Mesenchymal stem cell (in vitro differentiated cells and primary cell): ENCODE measurements at regions not wholly inside any gene's neighbourhood (a gene's known extent, or its start where the extent isn't known, plus 50 kb on each side); places are given as distances from the start of the nearest gene placed in this dataset.

Experiments
- DNase-seq: peaks from one replicate; pipeline ENCODE4 v3.0.0-alpha.2; 2013
- H2AFZ ChIP-seq: one replicate; pipeline ENCODE4 v1.6.1; 2013; ENCODE audit warnings: low read depth, mild to moderate bottlenecking, control low read depth, inconsistent platforms, low read length, moderate library complexity
- H2AK5ac ChIP-seq: 2 replicates; pipeline ENCODE4 v1.6.1; 2013; ENCODE audit warnings: low read length, moderate library complexity, mild to moderate bottlenecking, inconsistent platforms; ENCODE audit not compliant: severe bottlenecking
- H2BK120ac ChIP-seq: one replicate; pipeline ENCODE4 v1.6.1; 2013; ENCODE audit warnings: low read depth, mild to moderate bottlenecking, inconsistent platforms, low read length, moderate library complexity
- H2BK12ac ChIP-seq, 2 experiments: one replicate each; pipeline ENCODE4 v1.6.1; 2013; ENCODE audit warnings: inconsistent platforms in 2 of 2, low read length in 2 of 2, mild to moderate bottlenecking in 2 of 2, moderate library complexity in 2 of 2, control low read depth in 1 of 2
- H2BK15ac ChIP-seq: one replicate; pipeline ENCODE4 v1.6.1; 2013; ENCODE audit warnings: mild to moderate bottlenecking, low read depth, inconsistent platforms; ENCODE audit not compliant: poor library complexity, severe bottlenecking
- H2BK5ac ChIP-seq: 2 replicates; pipeline ENCODE4 v1.6.1; 2013; ENCODE audit warnings: low read depth, mild to moderate bottlenecking, low read length, control low read depth, inconsistent platforms; ENCODE audit not compliant: poor library complexity, severe bottlenecking
- H3K14ac ChIP-seq, 2 experiments: one replicate each; pipeline ENCODE4 v1.6.1; 2013; ENCODE audit warnings: inconsistent platforms in 2 of 2, low read length in 2 of 2, control low read depth in 1 of 2, mild to moderate bottlenecking in 1 of 2, moderate library complexity in 1 of 2
- H3K18ac ChIP-seq, 2 experiments: one replicate each; pipeline ENCODE4 v1.6.1; 2013; ENCODE audit warnings: inconsistent platforms in 2 of 2, low read length in 2 of 2, control low read depth in 1 of 2, low read depth in 1 of 2, mild to moderate bottlenecking in 1 of 2
- H3K23ac ChIP-seq, 2 experiments: one replicate each; pipeline ENCODE4 v1.6.1; 2013; ENCODE audit warnings: inconsistent platforms in 2 of 2, low read length in 2 of 2, mild to moderate bottlenecking in 2 of 2, moderate library complexity in 2 of 2, control low read depth in 1 of 2
- H3K27ac ChIP-seq: 2 replicates; pipeline ENCODE4 v1.5.1; 2013; ENCODE audit warnings: mild to moderate bottlenecking, moderate library complexity, low read length, control low read depth, inconsistent platforms; ENCODE audit not compliant: poor library complexity, severe bottlenecking
- H3K27me3 ChIP-seq, 2 experiments: 2 replicates each; pipeline versions ENCODE4 v1.6.1 to v1.7.0; 2013; ENCODE audit warnings: low read length in 2 of 2, mild to moderate bottlenecking in 2 of 2, moderate library complexity in 2 of 2, control low read depth in 1 of 2, inconsistent platforms in 1 of 2; ENCODE audit not compliant: control insufficient read depth in 1 of 2, insufficient read depth in 1 of 2
- H3K36me3 ChIP-seq, 2 experiments: 2 replicates each; pipeline versions ENCODE4 v1.6.1 to v1.7.0; 2013; ENCODE audit warnings: low read length in 2 of 2, control low read depth in 1 of 2, inconsistent platforms in 1 of 2, low read depth in 1 of 2, mild to moderate bottlenecking in 1 of 2; ENCODE audit not compliant: insufficient read depth in 2 of 2, control insufficient read depth in 1 of 2
- H3K4ac ChIP-seq, 2 experiments: one replicate each; pipeline ENCODE4 v1.6.1; 2013; ENCODE audit warnings: inconsistent platforms in 2 of 2, low read length in 2 of 2, mild to moderate bottlenecking in 2 of 2, moderate library complexity in 2 of 2, control low read depth in 1 of 2, low read depth in 1 of 2
- H3K4me1 ChIP-seq: 2 replicates; pipeline ENCODE4 v1.6.1; 2013; ENCODE audit warnings: low read depth, low read length, control low read depth; ENCODE audit not compliant: control insufficient read depth, insufficient read depth
- H3K4me2 ChIP-seq: 2 replicates; pipeline ENCODE4 v1.6.1; 2013; ENCODE audit warnings: low read length, mild to moderate bottlenecking, inconsistent platforms; ENCODE audit not compliant: poor library complexity, severe bottlenecking
- H3K4me3 ChIP-seq, 2 experiments: 2 replicates each; pipeline versions ENCODE4 v1.5.1 to v1.7.0; 2013; ENCODE audit warnings: low read length in 2 of 2, mild to moderate bottlenecking in 2 of 2, control low read depth in 1 of 2, low read depth in 1 of 2; ENCODE audit not compliant: insufficient read depth in 1 of 2
- H3K79me1 ChIP-seq: replicated peaks from 2 replicates; pipeline ENCODE4 v1.6.1; 2013; ENCODE audit warnings: mild to moderate bottlenecking, control low read depth, low read length, inconsistent platforms; ENCODE audit not compliant: poor library complexity, severe bottlenecking
- H3K9ac ChIP-seq: 2 replicates; pipeline ENCODE4 v1.7.0; 2013; ENCODE audit warnings: mild to moderate bottlenecking, low read length, moderate library complexity
- H3K9me3 ChIP-seq: 2 replicates; pipeline ENCODE4 v1.7.0; 2013; ENCODE audit warnings: mild to moderate bottlenecking, low read length; ENCODE audit not compliant: control insufficient read depth
- H4K8ac ChIP-seq: one replicate; pipeline ENCODE4 v1.6.1; 2013; ENCODE audit warnings: inconsistent platforms, mild to moderate bottlenecking, low read length, moderate library complexity
- H4K91ac ChIP-seq: one replicate; pipeline ENCODE4 v1.6.1; 2013; ENCODE audit warnings: mild to moderate bottlenecking, low read length, inconsistent platforms
- WGBS: methylation state at CpG from one replicate; pipeline ENCODE4 v1.1.7; 2013; ENCODE audit warnings: mixed read lengths; 5-methylcytosine and 5-hydroxymethylcytosine counted together

DNA sequence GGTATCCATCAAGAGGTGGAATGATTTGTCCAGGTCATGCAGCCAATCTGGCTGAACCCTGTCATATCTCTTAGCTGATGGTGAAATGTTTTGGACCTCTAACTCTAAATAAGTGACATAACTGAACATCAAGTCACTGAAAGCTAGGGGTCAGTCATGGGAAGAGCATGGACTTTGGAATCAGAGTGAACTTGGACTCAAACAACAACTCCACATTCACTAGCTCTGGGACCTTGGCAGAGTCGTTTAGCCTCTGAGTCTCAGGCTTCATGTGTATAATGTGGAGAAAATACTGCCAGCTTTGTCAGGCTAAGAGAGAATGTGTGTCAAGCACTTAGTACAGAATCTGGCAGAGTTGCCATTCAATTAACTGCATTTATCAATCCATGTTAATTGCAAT, 557.8 kb upstream of the CFAP20DC start:
- peak; percentile 19 for DNase-seq
- Histone ChIP-seq H3K36me3 (no peaks in the 10 kb centered on the region), H2BK120ac (no peak overlapping the region), H3K9me3 (no peaks in the 10 kb centered on the region), H3K14ac (no peak overlapping the region), H3K27ac (no peak overlapping the region), H3K9ac (no peak overlapping the region), H4K91ac (no peak overlapping the region), H2AK5ac (no peak overlapping the region), H2BK5ac (no peak overlapping the region), H3K18ac (no peak overlapping the region), H3K4me2 (no peak overlapping the region), H3K23ac (no peak overlapping the region), H3K4ac (no peak overlapping the region), H2BK15ac (no peak overlapping the region), H2BK12ac (no peak overlapping the region), H3K4me3 (no peak overlapping the region), H3K4me1 (peaks cover 12% of the 10 kb centered on the region), H4K8ac (no peak overlapping the region), H2AFZ (no peak overlapping the region), H3K79me1 (no peaks in the 10 kb centered on the region), H3K27me3 (peaks cover 0 to 2% of the 10 kb centered on the region in 2 experiments)
- no CpG with 5 or more reads among the region's 1 CpG for WGBS

DNA sequence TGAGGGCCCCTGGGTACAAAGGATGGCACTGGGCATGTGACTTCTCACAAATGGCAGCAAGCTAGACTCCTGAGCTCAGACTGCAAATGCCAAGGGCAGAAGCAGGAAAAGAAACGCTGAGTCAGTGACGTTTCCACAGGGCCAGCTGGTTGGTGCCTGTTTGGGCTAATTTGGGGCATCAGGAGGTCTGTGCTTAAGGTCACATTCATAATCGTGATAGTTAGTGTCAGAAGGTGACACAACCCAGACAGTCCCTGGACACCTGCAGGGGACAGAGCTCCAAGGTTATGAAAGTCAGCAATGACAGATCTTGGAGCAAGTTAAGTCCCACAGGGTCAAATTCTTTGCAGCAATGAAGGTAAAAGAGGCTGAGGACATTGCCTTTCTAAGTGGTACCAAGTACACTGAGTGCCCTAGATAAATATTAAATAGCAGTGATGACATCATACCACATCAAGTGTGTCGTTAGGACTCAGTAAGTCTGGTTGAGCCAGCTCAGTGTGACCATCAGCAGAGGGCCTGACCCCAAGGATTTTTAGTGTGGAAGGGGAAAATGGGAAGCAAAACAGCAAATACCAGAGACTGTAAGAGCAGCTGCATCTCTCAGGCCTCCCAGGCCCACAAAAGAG, 556.9 kb upstream of the CFAP20DC start:
- Histone ChIP-seq H4K8ac (no peak overlapping the region), H3K27ac (no peak overlapping the region), H3K4me3 (no peak overlapping the region), H2BK5ac (no peak overlapping the region), H3K9me3 (no peaks in the 10 kb centered on the region), H3K4me1 (peaks cover 12% of the 10 kb centered on the region), H3K27me3 (peaks cover 0 to 2% of the 10 kb centered on the region in 2 experiments), H4K91ac (no peak overlapping the region), H3K14ac (no peak overlapping the region), H3K9ac (no peak overlapping the region), H3K79me1 (no peaks in the 10 kb centered on the region), H2BK15ac (no peak overlapping the region), H2BK120ac (no peak overlapping the region), H3K36me3 (no peaks in the 10 kb centered on the region), H3K4me2 (no peak overlapping the region), H2AFZ (no peak overlapping the region), H2BK12ac (no peak overlapping the region), H3K23ac (no peak overlapping the region), H3K4ac (no peak overlapping the region), H3K18ac (no peak overlapping the region), H2AK5ac (no peak overlapping the region)
- 47% methylated on average over 4 of the region's 4 CpGs for WGBS
- no peak for DNase-seq

DNA sequence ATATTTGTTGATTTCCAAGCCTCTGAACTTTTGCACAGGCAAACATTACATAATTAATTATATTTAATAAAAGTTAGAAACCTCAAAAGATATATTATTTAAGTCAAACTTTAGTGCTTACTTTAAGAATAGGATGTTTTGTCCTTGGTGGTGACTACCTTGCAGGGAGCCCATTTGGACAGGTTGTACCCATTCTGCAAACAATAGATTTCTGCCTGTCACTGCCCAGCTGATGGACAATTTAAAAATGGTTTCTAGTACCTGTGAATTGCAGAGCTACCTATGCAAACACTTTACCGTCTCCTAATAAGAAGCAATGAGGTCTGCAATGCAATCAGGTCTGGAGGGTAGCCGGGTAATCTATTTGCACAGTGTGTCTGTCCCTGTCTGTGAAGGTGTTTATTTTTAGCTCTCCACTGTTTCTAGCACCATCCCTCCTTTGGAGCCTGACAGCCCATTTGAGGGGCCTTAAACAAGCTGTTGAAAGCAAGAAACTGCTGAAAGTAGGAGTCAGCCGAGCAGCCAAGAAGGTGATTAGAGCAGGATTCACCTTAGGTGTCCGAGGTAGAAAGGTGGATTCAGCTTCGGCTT, 556.2 kb upstream of the CFAP20DC start:
- no peak overlapping the region for H2AFZ ChIP-seq
- no peak overlapping the region for H3K4ac ChIP-seq
- H3K27me3 ChIP-seq = peaks cover 0 to 2% of the 10 kb centered on the region in 2 experiments
- no peak overlapping the region for H2BK12ac ChIP-seq
- no peak overlapping the region for H4K8ac ChIP-seq
- no peak overlapping the region for H3K27ac ChIP-seq
- H3K9me3 ChIP-seq = no peaks in the 10 kb centered on the region
- no peak overlapping the region for H2BK15ac ChIP-seq
- H2BK5ac ChIP-seq = no peak overlapping the region
- H3K4me3 ChIP-seq = no peak overlapping the region
- H3K4me2 ChIP-seq = no peak overlapping the region
- H3K23ac ChIP-seq = no peak overlapping the region
- no peak overlapping the region for H3K18ac ChIP-seq
- H3K9ac ChIP-seq = no peak overlapping the region
- H2BK120ac ChIP-seq = no peak overlapping the region
- no peaks in the 10 kb centered on the region for H3K36me3 ChIP-seq
- no peaks in the 10 kb centered on the region for H3K79me1 ChIP-seq
- H2AK5ac ChIP-seq = no peak overlapping the region
- H3K14ac ChIP-seq = no peak overlapping the region
- peaks cover 12% of the 10 kb centered on the region for H3K4me1 ChIP-seq
- DNase-seq = no peak
- 92% methylated on average over 4 of the region's 5 CpGs for WGBS
- H4K91ac ChIP-seq = no peak overlapping the region

DNA sequence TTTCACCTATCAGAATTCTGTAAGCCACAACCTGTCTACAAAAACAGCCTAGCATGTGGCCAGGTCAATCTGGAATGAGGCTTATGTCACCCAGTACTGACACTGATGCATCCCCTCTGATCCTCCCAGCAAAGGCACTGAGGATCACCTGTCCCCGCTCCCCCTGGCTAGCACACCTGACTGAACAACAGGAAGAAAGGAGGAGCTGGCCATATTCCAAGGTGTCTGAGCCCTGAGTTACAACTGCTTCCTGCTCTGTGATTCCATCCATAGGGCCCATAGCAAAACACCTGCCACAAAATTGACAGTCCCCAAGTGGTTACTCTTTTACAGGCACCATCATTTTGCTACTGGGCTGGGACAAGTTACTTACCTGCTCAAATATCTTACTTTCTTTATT, 555.5 kb upstream of the CFAP20DC start:
- 83% methylated on average over 1 of the region's 1 CpG for WGBS
- Histone ChIP-seq H2BK12ac (no peak overlapping the region), H2BK5ac (no peak overlapping the region), H4K91ac (no peak overlapping the region), H3K4me3 (no peak overlapping the region), H2BK15ac (no peak overlapping the region), H3K18ac (no peak overlapping the region), H3K36me3 (no peaks in the 10 kb centered on the region), H2AFZ (no peak overlapping the region), H3K9me3 (no peaks in the 10 kb centered on the region), H3K23ac (no peak overlapping the region), H2AK5ac (no peak overlapping the region), H3K27ac (no peak overlapping the region), H3K4ac (no peak overlapping the region), H3K9ac (no peak overlapping the region), H4K8ac (no peak overlapping the region), H3K27me3 (peaks cover 0 to 2% of the 10 kb centered on the region in 2 experiments), H3K4me1 (peaks cover 12% of the 10 kb centered on the region), H3K79me1 (no peaks in the 10 kb centered on the region), H3K14ac (no peak overlapping the region), H2BK120ac (no peak overlapping the region), H3K4me2 (no peak overlapping the region)
- no peak for DNase-seq
